HK-2 (cell line): ENCODE measurements at regions not wholly inside any gene's neighbourhood (a gene's known extent, or its start where the extent isn't known, plus 50 kb on each side); places are given as distances from the start of the nearest gene placed in this dataset.

Experiments
- DNase-seq: peaks from one replicate; pipeline ENCODE4 v3.0.0-alpha.2; 2018; ENCODE audit not compliant: unreplicated experiment

DNA sequence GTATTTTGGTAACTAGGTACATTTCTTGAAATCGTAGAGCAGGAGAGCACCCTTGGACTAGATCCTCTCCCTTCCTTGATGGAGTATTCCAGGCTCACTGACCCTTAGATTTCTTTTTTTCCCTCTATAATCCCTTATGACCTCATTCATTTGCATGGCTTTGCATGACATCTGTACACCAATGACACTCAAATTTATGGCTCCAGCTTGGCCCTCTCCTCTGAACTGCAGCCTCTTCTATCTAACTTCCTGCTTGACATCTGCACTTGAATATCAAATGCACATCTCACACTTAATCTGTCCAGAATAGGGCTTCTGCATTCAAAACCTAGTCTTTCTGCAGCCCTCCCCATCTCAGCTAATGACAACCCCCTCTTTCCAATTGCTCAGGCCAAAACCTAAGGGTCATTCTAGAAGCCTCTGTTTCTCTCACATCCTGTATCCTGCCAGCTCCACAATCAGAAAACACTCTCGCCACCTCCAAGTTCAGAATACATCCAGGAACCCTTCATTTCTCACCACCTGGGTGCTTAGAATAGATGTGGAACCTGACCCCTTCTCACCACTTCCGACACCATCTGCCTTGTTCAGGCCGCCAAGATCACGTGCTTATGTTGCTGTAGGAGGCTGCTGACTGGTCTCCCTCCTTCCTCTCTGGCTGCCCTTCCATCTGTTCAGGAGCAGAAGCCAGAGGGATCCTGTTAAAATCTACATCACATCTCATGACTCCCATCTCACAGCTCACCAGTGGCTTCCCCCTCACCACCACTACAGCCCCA, 138.9 kb upstream of the MTNR1B start:
- no peak for DNase-seq

DNA sequence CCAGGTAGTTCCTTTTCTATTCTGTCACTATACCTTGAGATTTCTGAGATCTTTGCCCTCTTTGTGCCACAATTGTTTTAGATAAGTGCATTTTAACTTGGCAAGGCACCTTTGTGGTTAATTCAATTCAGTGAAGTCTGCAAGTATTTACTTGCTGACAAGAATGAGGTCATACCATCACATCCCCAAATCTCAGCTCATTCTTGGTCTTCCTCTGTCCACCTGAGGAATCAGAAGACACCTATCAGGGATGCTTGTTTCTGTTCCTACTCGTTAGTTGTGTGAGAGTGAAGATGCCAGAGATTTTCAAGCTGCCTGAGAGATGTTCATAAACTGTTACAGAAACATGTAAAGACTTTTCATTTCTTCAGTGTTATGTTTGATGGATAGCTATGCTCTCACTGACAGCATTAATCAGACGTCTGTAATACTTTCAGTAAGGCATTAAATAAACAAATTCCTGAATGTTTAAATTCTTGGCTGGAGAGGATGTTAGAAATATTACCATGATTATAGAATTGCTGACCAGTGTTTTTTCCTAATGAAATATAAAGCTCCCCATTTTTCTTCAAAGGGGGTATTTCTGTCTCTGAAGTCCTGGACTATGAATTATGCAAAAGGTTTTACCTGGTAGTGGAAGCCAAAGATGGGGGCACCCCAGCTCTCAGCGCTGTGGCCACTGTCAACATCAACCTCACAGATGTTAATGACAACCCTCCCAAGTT, 135.0 kb upstream of the MTNR1B start:
- DNase-seq, result no peak

DNA sequence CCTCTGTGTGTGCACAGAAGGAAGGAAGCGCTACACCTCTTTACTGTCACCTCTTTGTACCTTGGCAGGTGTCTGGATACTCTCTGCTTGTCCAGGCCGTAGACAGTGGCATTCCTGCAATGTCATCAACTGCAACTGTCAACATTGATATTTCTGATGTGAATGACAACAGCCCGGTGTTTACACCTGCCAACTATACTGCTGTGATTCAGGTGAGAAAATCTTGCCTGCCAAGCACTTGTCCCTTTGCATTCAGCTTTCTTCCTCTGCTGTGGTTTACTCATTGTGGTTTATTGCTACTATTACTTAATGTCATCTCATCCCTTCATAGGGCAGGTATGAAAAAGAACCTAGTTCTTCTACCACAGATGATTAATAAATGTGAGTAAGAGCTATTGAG, 131.9 kb upstream of the MTNR1B start:
- no peak for DNase-seq

- no peak for DNase-seq
Observed at GRCh38 chr11:92838759-92839310, 130.6 kb upstream of the MTNR1B start.

DNA sequence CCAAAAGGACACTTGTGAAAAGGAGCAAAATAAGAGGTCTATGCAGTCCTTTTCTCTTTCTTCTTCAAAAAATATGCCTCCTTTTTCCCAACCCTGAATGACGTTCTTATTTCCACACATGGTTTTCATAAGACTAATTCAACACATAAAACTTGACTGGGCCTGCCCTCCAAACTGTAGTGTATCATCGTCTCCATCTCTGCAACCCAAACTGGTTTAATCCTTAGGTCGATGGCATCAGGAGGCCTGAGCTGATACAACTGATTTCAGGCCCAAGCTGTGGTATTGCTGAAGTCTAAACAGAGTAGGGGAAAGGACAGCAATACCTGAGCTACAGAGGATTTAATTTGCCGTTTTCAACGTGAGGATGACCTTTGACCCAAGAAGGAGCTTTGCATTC, 130.0 kb upstream of the MTNR1B start:
- DNase-seq, result no peak

DNA sequence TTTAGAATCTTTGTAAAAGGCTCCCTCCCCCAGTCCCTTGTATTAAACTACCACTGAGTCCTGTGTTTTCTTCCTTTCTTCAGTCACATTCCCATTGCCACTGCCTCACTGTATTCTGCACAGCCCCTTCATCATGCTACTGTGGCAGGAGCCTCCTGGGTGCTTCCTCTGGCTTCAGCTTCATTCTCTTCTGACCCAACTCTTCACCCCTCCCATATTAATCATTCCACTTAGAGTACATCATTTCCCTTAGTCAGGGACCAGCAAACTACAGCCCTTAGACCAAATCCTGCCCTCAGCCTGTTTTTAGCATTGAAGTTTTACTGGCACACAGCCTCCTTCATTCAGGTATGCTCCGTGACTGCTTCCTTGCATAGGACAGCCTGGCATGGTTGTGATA, 127.7 kb upstream of the MTNR1B start:
- no peak for DNase-seq

- DNase-seq, result no peak
Observed at GRCh38 chr11:92843455-92843854, 126.0 kb upstream of the MTNR1B start.

DNA sequence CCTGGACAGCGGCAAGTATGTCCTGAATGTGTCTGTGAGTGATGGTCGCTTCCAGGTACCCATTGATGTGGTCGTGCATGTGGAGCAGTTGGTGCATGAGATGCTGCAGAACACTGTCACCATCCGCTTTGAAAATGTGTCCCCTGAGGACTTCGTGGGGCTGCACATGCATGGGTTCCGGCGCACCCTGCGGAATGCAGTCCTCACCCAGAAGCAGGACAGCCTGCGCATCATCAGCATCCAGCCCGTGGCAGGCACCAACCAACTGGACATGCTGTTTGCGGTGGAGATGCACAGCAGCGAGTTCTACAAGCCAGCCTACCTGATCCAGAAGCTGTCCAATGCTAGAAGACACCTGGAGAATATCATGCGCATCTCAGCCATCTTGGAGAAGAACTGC, 125.3 kb upstream of the MTNR1B start:
- DNase-seq, result no peak

DNA sequence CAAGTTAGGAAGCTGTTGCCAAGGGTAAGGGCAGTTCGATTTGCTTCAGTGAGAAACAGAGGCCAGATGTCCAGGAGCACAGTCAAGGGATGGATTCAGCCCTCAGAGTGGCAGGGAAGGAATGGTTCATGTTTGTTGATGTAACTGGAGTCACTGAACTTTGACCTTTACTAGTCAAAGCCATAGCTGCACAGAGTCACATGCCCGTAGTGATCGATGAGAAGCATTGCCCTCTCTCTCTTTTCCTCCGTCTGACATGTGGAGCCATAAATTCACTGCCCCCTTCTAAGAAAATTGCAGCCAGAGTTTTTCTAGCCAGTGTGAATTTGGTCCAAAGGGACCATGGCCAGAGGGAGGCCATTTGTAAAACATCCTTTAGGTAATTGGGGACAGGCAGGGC, 124.1 kb upstream of the MTNR1B start:
- DNase-seq, result no peak

- no peak for DNase-seq
Observed at GRCh38 chr11:92845805-92846204, 123.6 kb upstream of the MTNR1B start.

- DNase-seq, result no peak
Observed at GRCh38 chr11:92846491-92847125, 122.8 kb upstream of the MTNR1B start.

DNA sequence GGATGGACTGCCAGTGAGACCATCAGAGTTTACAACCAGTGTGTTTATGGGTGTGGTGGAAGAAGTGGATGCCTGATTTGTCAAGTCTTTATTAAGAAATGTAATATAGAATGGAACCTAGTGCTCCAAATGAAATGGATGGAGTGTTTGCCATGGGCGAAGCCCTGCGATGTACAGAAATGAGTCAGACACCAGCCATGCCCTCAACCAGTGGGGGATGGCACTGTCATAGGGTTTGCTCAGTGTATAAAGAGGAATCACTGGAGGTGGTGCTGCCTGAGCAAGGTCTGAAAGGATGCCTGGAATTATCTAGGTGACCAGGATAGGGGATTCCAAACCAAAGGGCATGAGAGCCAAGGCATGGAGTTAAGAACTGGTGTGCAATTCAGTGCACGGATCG, 120.9 kb upstream of the MTNR1B start:
- no peak for DNase-seq

- no peak for DNase-seq
Observed at GRCh38 chr11:92850296-92850826, 119.1 kb upstream of the MTNR1B start.

DNA sequence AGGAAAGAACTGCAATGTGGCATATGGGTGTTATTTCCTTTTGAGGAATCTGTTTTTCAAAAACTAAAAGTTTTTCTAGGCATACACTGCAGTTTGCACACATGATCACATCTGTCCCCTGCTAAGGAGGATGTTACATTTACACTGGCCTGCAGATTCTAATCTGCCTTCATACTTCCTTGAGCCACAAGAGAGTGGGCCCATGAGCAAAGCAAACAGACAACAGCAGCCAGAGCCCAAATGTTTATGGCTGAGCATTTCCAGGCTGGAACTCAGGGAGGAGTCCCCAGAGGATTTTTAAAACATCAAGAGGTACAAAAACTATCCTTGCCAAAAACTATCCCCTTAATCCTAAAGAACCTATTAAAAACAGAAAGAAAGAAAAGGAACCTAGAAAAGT, 117.2 kb upstream of the MTNR1B start:
- no peak for DNase-seq

- no peak for DNase-seq
Observed at GRCh38 chr11:92852946-92853345, 116.5 kb upstream of the MTNR1B start.

DNA sequence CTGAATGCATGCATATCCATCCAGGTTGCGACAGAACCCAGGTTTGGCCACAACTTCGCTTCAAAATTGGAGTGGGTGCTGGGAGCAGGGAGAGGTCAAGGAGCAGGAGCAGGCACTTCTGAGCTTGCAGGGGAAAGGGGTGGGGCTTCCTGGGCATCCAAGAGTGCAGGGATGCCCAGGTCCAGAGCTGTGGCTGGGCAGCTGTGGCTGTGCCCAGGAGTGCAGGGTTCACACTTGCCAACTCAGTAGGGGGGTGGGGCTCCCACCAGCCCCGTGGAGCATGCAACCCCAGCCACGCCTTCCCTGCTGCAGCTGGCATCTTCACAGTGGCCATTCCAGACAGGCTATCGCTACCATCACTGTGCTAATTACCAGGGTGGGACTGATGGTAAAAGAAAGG, 115.3 kb upstream of the MTNR1B start:
- DNase-seq, result no peak

- no peak for DNase-seq
Observed at GRCh38 chr11:92854952-92855351, 114.5 kb upstream of the MTNR1B start.

GRCh38 chr11:92855607-92856405, 113.6 kb upstream of the MTNR1B start:
- no peak for DNase-seq

GRCh38 chr11:92857407-92857806, 112.0 kb upstream of the MTNR1B start:
- DNase-seq, result no peak

DNA sequence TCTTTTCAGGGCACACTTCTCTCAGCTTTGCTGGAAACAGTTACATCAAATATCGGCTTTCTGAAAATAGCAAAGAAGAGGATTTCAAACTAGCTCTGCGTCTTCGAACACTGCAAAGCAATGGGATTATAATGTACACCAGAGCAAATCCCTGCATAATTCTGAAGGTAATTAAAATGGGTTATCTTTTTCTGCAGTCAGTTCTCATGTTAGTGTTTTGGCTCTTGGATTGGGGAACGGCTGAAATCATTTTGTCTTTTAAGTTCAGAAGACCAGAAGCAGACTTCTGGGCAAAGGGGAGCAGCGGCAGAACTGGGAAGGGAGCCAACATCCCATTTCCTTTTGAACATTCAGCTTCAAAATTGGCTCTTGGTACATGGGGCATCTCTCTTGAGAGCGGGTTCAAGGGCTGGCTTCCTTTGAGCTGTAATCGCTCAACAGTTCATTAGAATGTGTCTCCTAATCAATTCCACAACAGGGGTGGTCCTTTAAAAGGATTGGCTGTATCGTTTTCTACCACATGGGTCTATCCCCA, 110.2 kb upstream of the MTNR1B start:
- no peak for DNase-seq

DNA sequence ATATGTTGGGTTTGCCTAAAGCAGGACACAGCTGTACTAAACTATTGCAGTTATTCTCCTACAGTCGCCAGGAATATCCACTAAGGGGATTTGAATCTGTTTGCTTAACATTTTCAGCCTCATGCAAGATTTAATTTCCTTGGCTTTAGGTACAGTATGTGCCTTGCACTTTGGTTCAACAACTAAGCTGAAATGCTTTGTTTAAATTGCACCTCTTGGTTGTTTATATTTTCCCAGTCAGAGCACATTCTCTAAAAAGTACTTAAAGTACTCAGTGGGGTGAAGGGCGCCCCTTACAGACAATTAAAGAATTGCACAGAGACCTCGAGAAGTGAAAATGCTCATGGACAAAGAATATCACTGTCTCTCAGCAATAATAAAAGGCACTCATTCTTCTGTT, 107.8 kb upstream of the MTNR1B start:
- no peak for DNase-seq
